GM19452 (cell line): ENCODE measurements at regions not wholly inside any gene's neighbourhood (a gene's known extent, or its start where the extent isn't known, plus 50 kb on each side); places are given as distances from the start of the nearest gene placed in this dataset.

Source experiments
- ATAC-seq: cut with Tn5 transposase; IDR thresholded peaks from one replicate; pipeline ENCODE4 v1.9.1; 2021; ENCODE audit not compliant: unreplicated experiment

DNA sequence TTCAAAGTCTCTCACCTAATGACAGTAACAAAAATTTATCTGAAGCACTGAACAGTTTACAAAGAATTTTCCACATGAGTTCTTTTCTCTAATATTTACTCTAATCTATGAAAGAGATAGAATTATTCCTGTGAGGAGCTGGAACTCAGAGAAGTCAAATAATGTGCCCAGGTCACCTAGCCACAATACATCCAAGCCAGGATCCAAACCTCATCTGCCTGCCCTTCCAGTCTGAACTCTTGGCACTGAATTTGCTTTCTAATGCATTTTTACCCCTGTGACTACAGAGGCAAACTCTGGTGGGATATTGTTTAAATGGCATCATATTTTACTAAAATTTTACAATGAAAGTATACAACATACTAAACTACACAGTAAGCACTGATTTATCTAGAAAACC, 191.4 kb upstream of the RORA start:
- no peak for ATAC-seq

DNA sequence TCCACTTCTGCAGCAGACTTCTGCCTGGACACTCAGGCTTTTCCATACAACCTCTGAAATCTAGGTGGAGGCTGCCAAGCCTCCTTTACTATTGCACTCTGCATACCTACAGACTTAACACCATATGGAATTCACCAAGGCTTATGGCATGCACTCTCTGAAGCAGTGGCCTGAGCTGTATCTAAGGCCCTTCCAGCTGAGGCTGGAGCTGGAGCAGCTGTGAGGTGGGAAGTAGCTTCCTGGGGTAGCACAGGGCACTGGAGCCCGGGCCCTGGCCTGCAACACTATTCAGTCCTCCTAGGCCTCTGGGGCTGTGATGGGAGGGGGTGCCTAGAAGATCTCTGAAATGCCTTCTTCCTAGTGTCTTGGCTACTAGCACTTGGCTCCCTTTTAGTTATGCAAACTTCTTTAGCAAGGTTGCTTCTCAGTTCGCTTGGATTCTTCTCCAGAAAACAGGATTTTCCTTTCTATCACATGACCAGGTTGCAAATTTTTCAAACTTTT, 186.6 kb upstream of the RORA start:
- ATAC-seq, result no peak

DNA sequence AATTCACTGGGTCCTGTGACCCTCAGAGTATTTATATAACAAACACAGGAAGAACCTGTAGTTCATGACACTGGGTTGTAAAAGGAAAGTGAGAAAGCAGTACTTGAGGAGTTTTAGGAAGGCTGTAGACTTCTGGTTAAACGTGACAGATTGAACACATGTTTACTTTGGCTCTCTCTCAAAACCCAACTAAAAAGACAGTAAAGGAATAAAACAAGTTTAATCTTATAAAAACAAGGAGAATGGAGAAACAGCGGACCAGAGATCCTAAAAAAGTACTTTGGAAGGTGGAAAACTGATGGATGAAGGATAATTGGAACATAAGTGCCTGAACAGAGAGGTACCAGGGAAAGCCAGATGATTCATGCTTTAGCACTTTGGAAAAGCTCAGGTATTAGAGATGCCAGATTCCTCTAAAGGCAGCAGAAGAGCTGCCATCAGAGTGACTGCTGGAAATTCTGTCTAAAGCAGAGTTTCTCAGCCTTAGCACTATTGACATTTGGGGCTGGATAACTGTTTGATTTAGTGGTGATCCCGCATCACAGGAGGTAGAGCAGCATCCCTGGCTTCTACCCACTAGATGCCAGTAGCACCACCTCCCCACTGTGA, 182.9 kb upstream of the RORA start:
- no peak for ATAC-seq

DNA sequence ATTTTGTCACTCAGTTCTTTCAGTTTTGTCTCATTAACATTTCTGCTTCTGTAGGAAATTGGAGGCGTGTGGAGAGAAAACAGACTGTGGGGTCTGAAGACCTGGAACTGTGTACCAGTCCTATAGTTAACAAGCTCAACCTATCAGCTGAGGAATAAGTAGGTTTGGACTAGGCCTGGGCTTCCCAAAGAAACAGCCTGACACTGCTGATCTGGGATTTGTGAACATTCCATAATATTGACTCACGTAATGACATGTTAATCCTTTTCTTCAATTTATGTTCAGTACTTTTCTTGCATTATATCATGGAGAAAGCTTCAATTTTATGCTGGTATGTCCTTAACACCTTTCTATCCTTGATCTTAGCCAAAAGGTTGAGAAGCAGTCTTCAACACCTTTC, 181.6 kb upstream of the RORA start:
- no peak for ATAC-seq

DNA sequence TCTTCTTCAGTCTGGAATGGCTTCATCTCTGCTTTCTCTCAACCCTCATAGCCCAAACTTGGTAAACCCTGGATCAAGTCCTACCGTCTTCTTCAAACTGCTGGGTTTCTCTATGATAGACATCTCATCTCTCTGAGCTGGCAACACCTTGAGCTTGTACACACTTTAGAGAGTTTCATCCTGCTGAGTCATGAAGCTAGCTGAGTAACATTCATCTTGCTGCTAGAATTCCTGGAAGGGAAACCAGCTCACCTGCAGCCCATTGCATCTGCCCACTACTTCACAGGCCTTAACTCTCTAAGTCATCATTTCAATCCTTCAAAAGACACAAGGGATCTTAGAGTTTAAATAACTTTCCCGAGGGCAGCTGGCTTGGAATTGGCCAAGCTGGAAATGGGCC, 175.5 kb upstream of the RORA start:
- ATAC-seq, result no peak

DNA sequence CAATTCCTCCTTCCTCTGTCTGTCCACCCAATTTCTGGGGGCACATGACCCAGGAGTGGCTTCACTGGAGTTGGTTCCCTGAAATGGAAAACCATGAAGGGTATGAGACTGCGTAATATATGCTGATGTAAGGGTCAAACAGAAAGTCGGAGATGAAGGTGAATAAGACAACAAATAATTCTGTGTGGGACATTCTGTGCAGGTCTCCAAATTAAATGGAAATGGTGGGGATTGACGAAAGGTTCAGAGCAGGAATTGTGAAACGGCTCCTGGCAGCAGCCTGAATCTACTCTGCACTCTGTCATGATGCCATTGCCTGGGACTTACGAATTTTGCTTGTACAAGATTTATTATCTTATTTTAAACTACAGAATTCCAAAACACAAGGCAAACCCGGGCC, 174.8 kb upstream of the RORA start:
- no peak for ATAC-seq

DNA sequence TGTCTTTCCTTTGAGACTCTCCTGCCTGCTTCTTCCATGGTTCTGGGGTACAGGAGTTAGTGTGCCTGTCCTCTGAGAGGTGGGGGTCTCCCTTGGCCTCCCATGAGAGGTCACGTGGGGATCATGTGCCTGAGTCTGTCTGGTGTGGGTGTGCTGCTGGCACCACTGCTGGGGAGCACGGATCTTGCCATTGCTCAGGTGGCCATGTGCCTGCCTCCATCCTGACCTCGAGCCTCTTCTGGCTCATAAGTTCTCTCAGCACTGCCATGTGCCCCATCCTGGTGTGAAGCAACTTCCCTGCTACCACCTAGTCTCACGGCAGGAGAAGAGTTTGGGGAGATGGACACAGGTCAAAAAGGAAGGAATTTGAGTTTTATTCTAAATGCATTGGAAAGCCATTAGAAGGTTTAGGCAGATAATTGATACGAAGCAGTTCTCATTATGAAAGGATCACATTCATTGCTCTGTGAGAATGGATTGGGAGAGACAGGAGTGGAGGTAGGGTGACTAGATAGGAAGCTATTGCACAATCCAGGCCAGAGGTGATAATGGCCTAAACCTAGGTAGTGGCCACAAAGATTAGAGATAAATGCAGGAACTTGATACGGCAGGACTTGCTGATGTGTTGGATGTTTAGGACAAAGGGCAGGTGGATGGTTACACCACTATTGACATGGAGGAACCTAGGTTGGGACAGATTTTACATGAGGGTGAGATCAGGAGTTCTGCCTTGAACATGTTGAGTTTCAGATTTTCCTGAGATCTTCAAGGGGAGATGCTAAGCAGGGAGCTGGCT, 173.0 kb upstream of the RORA start:
- no peak for ATAC-seq

DNA sequence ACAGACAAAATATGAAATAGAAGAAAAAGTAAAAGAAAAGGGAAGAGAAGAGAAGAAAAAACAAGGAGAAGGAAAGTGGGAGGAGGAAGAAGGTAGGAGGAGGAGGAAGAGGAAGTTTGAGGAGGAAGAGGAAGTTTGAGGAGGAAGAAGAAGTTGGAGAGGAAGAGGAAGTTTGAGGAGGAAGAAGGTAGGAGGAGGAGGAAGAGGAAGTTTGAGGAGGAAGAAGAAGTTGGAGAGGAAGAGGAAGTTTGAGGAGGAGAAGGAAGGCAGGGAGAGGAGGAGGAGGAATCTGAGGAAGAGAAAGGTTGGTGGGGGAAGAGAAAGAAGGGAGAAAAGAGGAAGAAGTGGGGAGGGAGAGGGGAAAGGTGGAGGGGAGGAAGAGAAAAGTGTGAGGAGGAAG, 169.2 kb upstream of the RORA start:
- no peak for ATAC-seq

DNA sequence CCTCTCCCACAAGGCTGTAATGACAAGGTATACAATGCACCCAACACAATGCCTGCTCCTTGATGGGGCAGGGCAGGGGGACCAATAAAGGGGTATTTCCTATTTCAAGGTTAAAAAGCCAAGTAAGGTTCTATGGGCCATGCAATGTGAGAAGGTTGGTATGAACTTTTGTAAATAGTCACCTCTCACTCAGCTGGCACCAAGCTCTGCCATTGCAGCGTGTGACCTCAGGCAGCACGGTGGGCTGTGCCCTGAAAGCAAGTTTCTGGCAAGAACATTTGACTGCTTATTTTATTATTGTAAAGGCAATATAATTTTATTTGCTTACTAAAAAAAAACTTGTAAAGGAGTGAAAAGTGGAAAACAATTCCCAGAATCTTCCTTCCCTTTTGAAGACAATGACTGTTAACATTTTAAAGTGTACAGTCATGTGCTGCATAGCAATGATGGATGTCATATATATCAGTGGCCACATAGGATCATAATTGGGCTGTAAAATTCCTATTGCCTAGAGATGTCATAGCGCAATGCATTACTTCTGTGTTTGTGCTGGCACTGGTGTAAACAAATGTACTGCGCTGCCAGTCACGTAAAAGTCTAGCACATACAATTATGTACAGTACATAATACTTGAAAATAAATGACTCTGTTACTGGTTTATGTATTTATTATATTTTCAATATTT, 167.3 kb upstream of the RORA start:
- ATAC-seq, result no peak

DNA sequence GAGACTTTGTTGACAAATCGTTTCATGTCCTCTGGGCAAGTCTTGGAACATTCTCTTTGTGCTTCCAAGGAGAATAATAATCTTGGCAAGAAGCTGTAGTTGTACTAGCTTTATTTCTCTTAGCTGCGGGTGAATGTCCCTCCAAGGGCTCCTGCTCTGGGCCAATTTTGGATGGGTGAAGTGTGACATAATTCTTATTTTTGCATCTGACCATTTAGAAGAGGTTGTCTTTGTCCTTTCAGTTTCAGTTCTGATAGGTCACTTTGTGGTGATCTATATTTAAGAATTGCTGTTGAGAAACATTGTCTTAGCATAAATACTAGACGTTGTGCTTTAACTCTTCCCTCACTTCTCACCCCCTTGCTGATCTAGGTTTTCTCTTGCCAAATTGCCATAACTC, 164.8 kb upstream of the RORA start:
- no peak for ATAC-seq

DNA sequence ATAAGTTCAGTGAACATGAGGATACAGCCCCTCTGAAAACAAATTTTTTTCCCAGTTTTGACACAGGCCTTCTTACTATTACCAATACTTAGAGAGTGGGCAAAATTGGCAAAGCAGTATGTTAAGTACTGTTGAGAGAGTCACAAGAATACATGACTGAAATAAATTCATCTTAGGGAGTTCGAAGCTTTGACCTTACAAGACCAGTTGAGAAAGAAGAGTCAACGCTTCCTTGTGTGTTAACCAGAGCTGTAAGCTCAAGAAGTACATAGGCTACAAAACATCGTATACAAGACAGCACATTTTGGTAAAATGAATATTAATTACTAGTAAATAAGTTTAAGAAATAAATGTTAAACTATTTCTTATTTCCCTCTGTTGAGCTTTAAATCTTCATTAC, 164.4 kb upstream of the RORA start:
- no peak for ATAC-seq

DNA sequence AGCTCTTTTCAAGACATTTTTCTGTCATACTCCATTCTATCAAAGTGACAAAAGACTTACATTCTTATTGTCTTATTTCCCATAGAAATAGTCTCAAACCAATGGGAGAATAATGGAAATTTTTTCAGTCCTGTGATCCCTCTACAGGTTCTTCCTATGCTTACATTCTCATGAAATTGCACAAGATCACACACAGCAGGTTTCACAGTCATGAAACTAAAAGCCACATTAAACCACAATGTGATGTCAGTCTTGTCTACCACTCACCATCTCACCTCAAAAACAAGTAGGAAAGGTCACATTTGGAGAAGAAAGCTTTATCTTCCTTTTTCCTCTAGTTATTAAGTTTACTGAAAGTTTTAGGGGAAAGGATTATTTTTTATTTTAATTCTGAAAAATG, 161.0 kb upstream of the RORA start:
- no peak for ATAC-seq

DNA sequence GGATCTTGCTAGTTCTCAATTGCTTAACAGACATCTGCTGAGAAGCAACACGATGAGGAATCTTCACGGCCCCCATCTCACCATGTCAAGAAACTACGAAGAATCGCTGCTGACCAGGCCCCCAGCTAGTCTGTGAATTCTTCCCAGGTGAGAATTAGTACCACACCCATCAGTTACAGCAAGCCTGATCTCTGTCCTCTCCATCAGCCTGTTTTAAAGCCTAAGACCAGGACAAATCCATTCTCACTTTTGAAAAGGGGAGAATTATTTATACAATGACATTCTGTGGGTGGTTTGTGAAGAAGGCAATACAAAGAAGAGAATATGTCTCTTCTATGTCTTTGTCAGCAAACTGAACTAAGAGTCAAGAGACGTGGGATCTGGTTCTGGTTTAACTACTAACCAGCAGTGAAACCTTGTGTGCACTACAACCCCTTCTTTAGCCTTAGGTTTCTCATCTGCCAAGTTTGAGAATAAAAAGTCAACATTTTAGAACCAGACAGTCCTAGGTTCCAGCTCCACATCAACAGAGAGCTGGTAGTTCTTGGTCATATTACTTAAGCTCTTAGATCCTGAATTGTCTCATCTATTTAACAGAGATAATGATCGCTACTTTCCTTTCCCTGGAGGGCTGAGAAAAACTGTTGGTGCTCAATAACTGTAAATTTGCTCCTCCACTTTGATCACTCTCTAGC, 160.4 kb upstream of the RORA start:
- ATAC-seq, result no peak

DNA sequence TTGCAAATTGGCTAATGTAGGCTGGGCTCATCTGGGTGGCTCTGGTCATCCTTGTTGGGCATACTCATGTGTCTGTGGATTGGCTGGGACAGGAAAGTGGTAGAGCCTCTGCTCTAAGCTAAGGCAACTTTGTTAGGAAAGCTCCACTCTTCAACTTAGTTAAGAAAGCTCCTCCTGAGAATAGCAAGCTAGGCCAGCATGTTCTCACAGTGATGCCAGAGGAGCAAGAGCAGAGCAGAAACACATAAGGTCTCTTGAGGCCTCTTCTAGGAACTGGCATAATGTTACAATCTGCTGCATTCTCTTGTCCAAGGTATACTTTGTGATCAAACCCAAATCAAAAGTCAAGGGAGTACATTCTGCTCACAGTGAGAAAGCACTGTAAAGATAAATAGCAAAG, 158.6 kb upstream of the RORA start:
- ATAC-seq, result no peak

DNA sequence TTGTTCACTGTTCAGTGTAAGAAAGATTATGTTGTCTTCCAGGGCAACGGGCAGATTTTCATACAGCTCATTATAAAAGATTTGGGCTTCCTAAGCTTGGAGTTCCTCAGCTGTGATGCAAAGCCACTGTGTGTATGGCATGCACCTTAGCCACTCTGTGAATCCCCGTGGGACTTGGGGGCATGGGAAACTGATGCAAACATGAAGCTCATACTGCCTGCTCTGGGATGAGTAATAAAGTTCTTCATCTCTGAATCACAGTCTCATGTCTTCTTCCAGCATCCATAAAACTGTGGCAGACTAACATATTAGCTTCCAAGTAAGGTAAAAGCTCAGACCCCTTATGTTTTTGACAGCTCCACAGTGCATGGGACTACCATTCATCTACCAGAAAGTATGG, 154.3 kb upstream of the RORA start:
- ATAC-seq, result no peak

DNA sequence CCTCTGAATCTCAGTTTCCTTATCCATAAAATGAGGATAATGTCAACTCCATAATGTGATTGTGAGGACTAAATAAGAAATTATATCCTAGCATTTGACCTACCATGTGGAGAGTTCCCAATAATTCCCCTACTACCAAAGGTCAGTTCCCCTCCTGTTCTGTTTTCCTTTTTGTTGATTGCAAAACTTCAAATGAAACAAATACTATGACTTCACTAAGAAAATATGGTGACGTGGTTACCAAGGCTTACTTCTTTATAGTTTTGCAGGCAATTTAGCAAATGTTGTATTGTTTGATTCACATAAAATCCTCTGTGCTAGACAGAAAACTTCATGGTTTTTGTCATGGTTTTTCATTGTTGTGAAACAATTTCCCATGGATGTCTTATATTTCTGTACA, 153.8 kb upstream of the RORA start:
- ATAC-seq, result no peak

DNA sequence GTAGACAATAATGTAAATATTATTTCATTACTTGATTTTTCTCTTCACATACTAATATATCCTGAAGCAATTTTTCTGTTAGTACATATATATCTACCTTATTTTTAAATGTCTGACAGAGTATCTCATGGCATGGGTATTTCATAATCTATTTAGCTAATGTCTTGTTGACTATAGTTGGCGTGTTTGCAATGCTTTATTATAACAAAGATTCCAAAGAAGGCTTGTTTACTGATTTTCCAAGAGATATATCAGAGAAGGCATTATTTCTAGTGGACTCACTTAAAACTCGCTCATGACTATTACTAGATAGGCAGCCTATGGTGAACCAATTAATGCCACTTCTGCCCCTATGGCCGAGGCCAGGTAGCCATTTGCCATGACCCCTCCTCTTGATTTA, 152.4 kb upstream of the RORA start:
- ATAC-seq, result no peak

DNA sequence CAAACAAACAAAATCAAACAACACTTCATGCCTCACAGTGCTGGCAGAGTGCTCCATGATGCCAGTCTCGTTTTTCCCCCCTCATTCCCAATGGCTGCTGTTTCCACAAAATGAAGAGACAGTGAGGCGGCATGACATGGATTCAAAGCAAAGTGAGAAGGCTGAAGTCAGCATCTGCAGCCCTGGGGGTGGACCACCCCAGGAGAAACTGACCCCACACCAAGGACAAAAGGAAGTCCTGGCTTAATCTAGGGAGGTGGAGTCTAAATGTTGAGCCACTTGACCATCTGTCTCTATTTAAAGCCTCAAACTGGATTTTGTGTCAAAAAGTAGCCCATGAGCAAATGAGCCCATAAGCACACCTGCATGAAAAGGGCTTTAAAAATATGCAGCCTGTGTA, 151.2 kb upstream of the RORA start:
- ATAC-seq, result no peak

DNA sequence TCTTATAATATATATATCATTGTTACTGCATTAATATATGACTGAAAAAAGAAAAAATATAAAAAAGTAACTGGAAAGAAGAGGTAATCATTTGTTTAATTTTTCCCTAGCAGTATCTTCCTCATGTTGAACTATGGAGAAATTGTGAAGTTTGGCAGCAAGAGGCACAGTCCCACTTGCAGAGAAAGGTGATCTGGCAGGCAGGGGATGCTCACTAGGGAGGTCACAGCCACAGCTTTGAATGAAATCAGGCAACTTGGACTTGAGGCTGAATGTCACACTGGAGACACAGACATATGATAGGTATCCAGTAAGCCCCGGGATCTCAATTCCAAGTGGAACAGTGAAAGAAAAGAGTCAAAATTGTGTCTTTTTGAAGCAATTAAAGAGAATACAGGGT, 149.9 kb upstream of the RORA start:
- ATAC-seq, result no peak

DNA sequence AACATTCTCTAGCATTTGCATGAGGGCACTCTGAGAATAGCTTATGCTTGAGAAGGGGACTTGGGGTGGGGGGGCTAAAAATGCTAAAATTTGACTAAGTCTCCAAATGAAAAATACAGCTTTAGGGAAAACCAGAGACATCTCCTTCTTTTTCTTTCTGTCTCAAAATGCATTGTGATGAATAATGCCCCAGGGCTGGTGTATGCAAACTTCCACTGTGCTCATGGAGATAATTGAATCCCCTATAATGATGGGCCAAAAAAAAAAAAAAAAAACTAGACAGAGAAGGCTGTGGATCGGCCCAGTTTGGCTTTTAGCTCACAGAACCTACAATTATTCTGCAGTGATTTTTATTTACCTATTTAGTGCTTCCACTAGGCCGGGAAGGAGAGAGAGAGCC, 147.9 kb upstream of the RORA start:
- no peak for ATAC-seq

DNA sequence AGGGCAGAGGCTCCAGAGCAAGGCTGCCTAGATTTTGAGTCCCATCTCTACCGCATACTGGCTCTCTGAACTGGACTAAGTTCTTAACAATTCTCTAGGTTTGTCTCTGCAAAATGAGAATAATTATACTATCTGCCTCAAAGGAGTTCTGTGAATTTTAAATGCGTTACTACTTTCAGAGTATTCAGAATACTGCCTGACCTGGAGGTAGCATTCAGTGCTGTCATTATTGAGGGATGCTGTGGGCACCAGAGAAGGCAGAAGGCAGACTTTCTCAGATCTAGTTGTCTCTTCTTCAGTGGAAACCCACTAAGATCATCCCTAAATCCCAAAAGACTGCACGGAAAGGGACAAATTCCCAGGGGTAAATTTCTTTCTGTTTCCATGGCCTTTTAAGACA, 147.4 kb upstream of the RORA start:
- no peak for ATAC-seq

DNA sequence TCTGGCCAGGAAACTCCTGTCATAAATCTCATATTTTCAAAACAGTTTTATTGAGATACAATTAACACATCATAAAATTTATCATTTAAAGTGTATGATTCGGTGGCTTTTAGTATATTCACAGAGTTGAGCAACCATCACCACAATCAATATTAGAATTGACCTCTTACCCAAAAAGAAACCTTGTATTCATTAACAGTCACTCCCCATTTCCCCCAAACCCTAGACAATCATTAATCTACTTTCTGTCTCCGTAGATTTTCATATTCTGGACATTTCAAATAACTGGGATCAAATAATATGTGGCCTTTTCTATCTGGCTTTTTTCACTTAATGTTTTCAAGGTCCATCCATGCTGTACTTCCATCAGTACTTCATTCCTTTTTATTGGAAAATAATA, 145.7 kb upstream of the RORA start:
- ATAC-seq, result no peak
